ENCODE measurements at regions not wholly inside any gene's neighbourhood (a gene's known extent, or its start where the extent isn't known, plus 50 kb on each side); places are given as distances from the start of the nearest gene placed in this dataset.

DNA sequence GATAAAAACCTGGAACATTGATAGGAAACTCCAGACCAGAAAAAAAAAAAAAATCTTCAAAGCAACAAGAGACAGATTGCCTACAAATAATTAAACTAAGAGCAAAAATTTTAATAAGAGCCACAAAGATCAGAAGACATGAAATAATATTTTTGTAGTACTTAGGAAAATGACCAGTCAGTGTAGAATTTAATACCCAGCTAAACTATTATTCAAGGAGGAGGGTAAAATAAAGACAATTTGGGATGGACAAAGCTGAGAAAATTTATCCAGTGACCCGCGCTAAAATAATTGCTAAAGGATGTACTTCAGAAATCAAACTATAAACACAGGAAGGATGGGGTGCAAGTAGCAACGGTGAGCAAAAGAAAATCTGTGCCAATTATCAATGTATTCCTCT, 133.2 kb downstream of the AQP9 start:
- no peak for FAIRE-seq

DNA sequence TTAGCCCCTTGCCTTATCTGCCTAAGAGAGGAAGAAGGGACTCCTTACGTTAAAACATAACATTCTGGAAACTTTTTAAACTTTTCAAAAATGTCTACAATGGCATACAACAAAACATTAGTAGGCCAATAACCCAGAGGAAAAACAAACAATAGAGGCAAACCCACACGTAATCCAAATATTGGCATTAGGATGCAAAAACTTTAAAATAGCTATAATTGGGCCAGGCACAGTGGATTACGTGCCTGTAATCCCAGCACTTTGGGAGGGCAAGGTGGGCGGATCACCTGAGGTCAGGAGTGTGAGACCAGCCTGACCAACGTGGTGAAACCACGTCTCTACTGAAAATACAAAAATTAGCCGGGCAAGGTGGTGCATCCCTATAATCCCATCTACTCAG, 134.9 kb downstream of the AQP9 start:
- no peak for FAIRE-seq

DNA sequence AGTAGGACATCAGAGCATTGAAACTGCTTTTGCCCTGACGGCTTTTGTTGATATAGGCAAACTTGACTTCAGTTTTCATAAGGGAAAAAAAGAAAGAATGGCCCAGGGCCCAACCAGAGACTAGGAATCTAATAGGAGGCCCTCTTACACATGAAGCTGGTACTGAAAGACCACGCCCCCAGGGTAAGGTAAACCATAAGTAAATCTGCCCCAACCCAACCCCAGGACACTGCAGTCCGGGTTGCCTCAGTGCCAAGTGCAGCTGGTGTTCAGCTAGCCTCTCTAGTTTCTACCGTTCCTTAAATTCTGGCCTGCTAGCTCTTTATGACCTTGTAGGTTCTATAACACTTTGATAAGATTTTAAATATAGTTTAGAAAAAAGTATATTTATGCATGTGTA, 136.7 kb downstream of the AQP9 start:
- no peak for FAIRE-seq

DNA sequence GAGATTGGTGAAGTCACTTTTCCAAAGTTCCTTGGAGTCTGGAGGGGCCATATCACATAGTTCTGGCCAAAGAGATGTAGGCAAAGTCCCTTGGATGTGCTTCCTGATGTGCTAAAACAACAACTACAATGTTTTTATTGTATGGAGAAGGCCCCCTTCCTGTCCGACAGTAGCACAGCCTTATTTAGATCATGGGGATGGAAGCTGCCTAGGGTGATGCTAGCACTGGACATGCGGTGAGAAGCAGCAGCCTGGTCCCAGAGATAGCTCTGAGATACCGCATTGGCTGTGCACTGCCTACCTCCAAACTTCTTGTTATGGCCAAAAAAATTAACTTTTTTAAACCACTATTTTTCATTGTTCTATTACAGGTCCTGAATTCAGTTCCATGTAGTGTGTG, 137.6 kb downstream of the AQP9 start:
- no peak for FAIRE-seq

DNA sequence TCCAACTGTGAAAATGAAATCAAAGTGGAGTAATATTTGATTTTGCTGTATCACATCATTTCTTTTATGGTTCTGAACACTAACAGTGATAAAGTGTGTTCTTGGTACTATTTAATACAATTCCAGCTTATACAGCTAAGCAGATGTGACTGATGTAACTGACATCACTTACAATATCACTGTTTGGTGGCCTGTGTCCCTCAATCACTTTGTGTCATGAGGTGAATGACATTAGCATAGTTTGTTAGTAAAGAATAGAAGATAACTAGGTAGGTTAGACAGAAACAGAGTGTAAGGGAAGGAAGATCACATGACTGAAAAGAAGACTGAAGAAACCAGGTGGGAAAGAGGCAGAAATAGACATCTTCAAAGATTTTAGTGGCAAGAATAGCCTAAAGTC, 138.7 kb downstream of the AQP9 start:
- FAIRE-seq: no peak

DNA sequence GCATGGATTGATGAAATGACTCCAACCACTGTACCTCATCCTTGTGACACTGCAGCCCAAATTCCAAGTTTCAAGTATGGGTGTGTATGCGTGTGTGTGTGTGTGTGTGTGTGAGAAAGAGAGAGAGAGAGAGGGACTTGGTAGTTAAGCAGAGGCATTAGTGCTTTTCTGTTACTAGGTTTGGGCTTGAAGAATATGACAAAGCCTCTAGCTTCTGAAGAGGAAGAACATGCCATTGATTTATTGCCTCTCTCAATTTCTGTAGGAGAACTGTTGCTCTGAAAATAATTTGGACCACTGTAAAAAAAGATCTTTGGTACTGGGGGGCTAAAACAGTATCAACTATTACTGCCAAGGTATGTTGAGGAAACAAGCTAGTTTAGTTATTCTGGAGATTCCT, 139.2 kb downstream of the AQP9 start:
- FAIRE-seq: no peak

DNA sequence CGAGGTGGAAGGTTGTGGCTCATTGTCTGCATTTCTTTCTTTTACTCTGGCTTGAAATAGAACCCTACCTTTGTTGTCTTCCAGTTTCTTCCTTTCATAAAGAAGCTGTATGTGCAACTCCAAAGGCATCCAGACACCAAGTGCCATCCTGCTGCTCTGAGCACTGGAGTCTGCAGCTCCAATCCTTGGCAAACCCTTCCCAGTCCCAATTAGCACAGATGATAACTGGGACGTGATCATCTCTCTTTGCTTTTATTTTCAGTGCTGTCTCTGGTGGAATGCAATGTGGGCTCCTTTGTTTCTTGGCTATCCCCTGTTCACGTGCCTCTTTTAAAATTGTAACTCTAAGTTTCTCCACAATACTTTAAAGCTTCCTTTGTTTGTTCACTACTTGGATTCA, 140.9 kb downstream of the AQP9 start:
- no peak for FAIRE-seq

DNA sequence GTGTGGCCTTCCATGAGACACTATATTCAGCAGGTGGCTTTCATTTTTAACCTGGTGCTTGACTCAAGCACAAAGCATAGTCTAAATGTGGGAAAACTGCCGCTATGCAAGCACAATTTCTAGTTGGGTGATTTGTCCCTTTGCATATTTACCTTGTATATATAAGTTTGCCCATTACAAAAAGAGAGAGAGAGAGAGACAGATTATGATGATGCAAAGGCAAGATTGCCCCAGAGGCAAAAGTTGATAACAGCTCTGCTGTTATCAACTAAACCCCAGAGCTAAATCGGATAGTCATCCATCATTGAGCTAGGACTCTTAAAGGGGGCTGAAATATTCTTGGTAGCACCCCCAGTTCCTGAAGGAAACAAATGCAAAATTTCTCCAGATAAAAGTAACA, 141.5 kb downstream of the AQP9 start:
- no peak for FAIRE-seq

DNA sequence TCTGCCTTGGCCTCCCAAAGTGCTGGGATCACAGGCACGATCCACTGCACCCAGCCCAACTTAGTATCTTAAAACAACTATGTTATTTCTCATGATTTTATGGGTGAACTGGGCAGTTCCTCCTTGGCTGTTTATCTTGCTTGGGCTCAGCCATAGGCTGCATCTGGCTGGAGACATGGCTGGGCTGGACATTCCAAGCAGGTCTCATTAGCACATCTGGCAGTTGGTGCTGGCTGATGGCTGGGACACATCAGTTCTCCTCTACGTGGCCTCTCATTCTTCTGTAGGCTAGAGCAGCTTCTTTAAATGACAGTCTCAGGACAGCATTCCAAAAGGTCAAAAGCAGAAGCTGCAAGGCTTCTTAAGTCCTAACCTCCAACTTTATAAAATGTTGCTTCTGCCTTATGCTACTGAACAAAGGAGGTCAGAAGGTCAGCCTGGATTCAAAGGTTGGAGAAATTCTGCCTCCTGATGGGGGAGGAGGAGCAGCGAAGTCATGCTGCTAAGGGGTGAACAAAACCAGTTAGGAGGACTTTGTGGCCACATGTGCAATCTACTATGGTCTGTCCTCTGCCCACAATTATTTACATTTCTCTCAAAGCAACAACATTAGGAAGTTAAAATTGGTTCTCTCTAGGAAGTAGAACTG, 144.0 kb downstream of the AQP9 start:
- FAIRE-seq: no peak

DNA sequence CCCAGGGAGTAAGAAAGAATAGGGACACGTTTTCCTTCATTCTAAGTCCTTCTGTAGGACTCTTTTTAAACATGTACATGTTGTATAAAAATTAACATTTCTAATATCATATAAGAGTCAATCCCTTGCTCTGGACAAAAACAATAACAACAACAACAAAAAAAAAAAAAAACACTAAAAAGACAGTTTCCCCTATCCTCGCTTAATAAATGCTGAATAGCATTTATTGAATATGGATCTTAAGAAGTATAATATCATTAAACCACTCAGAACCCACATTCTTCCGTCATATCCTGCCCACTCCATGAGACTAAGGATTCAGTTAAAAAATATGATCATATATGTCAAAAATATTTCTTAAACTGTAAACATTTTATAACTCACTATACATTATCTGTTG, 145.1 kb downstream of the AQP9 start:
- FAIRE-seq: no peak

DNA sequence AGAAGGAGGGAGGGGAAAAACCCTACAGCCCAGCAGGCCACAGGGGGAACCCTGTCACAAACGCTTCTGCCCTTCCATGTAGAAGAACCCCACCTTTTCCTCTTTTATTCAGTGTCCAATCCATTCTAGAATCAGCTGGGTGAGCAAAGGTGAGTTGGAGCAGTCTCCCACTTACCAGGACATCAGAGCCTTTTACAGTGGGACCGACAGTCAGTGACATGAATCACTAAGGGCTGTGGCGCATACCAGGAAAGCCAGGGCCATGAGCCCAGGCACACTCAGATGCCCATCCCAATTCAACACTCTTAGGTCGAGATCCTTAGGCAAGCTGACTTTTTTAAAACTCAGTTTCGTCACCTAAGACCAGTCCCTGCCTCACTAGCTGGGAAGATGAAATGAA, 146.1 kb downstream of the AQP9 start:
- no peak for FAIRE-seq

DNA sequence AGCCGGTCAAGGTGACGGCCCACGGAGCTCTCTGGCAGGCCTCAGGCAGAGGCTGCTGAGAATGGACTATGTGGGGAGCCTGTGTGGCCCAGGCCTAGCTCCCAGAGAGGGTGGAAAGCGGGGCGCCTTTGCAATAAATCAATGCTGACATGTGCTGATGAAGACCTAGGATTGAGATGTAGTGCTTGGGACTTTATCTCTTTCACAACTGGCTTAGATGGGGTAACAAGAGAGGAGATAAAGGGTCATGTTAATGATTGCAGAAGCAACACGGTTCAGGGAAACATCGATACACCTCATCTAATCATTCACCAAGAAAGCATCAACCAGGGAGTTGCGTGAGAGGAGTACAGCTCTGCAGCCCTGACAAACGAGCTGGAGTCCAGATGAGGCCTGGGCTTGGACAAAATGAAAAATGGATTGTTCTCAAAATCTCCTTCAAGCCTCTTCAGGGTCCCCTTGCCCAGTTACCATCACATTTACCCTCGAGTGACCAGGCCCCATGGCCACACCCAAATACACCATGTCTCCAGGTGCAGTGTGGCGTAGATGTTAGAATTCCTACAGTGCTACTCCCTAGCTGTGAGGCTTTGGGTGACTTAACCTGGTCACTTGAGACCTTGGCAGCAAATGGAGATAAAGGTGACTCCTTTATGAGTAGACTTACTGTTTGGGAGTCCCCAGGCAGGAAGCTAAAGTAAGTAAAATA, 146.4 kb upstream of the LIPC start:
- no peak for FAIRE-seq

DNA sequence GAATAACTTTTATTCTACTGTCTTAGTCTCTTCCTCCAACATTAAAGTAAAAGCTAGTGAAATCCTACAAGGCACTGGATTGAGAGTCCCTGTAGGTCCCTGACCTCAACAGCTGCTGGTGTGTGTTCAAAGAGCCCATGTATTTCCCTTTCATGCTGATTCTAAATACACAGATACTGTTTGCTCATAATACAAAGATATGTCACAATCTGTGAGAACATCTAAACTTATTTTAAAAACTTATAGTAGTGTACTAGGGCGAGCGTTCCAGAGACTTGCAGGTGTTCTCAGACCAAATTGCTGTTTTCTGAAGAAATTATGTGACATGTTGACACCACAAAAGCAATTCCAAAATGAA, 145.9 kb upstream of the LIPC start:
- no peak for FAIRE-seq

DNA sequence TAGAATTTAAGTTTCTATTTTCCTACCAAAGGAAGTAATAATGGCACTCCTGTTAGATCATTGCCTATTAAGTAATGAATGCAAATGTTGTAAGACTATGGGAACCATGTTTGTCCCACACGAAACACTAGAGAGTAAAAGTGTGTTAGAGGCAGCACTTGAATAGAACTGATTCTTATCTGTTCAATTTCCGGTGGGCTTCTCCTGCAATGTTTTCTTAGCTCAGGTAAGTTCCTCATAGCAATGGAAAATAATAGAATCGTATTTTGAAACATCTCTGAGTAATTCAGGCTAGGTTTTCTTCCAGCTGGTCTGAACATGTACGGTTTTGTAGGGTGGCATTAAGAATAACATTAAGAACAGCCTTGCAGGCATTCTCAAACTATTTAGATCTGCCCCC, 145.3 kb upstream of the LIPC start:
- FAIRE-seq: no peak

DNA sequence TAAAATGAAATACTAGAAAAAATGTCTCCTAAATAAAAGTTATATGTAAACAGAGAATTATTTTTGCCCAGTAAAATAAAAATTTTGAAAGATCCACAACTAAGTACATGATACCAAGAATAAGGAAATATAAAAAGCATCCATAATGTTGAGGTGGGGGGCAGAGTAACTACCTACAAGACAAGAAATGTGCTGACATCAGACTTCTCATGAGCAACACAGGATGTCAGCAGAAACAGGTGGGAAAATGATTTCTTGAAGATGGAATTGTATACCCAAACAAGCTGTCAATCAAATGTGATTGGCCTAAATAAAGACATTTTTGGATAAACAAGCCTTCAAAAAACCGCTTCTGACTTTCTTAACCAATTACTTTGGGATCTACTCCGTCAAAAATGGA, 143.9 kb upstream of the LIPC start:
- FAIRE-seq: no peak

DNA sequence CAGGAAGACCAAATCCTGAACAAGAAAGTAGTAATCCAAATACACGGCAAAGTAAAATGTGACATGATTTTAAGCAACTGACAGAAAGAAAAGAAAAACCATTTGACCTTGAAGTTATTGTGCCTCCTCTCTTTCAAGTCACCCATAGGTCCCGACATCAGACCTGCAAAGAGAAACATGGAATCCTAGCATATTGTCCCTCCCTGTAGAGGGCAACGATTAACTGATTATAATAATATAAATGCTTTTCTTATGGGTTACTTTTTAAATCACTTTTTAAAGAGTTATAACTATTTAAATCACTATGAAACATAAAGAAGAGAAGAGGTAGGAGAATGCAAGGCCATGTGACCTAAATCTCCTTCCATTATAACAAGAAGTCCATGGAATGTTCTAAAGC, 143.2 kb upstream of the LIPC start:
- no peak for FAIRE-seq

DNA sequence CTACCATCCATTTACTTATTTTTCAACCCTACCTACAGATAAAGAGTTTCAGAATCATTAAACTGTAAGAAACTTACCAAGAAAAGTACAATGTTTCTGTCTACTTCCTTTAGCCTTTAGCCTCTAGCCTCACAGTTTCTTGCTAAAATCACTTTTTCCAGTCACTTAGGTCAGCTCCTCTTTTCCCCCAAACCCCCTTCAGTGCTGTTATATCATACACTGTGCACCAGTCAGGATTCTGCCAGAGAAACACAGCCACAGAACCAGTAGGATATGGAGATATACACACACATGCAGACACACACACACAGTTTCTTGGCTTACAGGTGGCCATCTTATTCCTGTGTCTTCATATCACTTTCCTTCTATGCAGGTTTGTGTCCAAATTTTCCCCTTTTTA, 139.9 kb upstream of the LIPC start:
- no peak for FAIRE-seq

DNA sequence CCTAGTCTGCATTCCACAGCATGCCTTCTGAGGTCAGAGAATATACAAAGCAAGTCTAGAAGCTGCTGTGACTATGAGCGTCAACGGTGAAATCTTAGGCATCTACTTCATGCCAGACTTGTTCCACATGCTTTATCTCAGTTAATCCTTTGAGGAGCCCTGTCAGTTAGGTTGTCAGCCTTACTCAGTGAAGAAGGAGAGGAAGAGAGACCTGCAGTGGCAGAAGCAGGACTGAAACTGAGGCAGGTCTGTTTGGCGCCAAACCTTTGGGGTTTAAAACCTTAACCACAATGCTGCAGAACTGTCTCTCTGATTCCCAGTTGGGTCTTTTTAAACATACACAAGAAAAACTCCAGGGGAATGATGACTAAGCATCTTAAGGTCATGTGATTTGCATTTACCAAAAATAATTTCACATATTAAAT, 139.0 kb upstream of the LIPC start:
- no peak for FAIRE-seq

DNA sequence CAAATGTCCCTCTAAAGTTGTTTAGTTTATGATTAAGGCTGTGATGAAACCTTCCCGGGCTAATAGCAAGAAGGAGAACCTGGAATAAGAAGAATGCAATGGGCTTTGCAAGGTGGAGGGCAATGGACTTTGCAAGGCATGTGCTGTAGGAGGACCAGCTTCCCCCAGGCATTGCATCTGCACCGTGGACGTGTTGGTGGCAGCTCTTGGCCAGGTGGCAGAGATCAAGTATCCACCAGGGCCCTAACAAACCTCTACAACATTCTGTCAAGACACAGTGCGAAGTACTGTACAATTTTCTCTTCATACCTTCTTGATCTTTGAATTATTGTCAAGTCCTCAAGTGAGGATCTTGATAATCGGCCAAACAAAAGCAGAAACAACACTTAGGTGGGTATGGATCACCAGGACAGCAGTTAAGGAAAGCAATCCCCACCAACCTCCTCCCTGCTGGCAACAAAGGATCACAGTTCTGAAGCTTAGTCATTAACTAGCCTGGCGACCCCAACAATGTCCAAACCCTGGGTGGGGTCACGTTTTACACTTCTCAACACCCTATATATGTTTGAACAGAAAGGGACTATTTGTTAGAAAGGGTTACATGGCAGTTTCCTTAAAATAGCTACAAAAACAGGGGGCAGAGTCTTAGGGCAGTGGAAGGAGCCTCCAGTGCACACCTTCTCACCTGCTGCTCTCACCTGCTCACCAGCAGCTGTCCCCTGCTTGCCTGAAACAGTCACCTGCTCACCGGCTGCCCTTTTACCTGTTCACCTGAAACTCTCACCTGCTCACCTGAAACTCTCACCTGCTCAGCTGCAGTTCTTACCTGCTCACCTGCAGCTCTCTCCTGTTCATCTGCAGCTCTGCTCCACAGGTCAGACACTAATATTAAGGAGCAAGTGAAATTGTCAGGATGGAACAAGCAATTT, 137.9 kb upstream of the LIPC start:
- FAIRE-seq: no peak

DNA sequence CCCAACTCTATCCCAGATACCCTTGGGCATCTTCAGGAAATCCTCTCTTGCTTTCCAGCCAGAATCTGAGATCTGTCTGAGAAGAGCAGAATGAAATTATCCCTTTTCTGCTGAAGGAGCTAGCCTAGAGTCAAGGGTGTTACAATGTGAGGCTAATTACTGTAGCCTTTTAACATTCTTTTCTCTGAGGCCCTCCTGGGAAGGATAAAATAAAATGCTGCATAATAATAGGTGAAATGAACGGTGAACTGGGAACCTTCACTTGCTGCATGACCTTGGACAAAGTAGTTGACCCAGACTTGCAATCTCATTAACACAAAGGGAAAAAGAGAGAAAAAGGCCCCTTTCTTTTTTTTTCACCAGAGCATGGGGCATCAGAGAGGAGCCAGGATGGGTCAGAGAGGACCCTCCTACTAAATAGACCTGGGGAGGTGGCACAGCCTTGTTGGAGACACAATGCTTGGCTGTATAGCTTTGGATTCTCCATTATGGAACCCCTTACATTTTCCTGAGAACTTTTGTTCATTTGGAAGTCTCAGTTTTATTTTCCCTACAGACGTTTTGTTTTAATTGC, 137.0 kb upstream of the LIPC start:
- FAIRE-seq: no peak

DNA sequence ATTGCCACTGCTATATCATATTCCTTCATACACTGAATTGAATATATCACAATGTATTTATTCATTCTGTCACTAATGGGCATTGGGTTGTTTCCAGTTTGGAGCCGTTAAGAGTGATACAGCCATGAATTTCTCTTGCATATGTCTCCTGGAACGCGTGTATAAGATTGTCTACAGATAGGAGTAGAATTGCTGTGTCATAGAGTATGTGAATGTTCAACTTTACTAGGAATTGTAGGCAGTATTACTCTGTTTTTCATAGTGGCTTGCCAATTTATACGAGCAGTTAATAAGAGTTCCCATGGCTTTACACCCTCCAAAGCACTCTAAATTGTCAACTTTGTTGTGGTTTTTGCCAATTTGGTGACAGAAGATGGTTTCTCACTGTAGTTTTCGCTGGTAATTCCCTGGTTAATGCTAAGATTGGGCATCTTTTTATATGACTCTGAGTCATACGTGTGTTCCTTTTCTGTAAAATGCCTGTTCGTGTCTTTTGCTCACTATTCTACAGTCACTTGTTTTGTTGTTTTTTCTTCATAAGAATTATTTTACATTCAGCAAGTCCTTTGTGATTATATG, 136.1 kb upstream of the LIPC start:
- FAIRE-seq: no peak

DNA sequence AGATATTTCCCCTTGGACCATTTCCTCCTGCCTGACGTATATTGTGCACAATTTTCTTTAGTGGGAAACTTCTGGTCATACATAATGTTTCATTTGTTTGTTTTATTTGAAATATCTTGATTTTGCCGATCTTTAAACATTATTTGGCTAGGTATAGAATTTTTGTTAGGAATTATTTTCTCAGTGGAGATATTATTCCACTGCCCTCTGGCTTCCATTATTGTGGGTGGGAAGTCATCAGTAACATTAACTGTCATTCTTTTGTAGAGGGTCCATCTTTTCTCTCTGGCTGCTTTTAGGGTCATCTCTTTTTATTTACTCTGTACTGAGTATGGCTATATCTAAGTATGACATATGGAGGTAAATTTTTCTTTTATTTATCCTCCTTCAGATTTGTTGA, 135.5 kb upstream of the LIPC start:
- no peak for FAIRE-seq

DNA sequence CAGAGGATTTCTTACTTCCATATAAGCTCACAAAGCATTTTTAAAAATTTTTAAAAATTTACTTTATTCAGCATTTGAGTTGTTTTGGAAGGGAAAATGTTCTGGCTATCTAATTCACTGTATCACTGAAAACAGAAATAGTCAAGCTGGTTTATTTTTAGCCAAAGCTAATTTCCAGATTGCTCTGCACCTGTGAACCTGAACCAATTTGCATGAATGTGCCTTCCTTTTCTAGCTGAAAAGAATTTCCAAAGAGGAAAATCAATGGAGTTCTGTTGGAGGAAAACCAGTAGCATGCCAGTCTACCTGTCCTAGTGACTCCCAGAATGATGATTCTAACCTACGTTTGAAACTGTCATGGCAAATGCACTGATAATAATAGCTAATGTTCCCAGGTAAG, 134.2 kb upstream of the LIPC start:
- FAIRE-seq: no peak
